ENCODE measurements at regions not wholly inside any gene's neighbourhood (a gene's known extent, or its start where the extent isn't known, plus 50 kb on each side); places are given as distances from the start of the nearest gene placed in this dataset.
"Not testable (repeated sequence)": the region's sequence is repeated elsewhere in the genome, so short reads cannot be mapped to it uniquely, and the experiment has no call there.

GRCh38 chr13:55159765-55160164 lies 1981.0 kb upstream of the PRR20A start:
- Mint-ChIP-seq H3K4me3 (no peak overlapping the region), H3K9me3 (peaks cover 3% of the 10 kb centered on the region), H3K27me3 (no peaks in the 10 kb centered on the region), H3K27ac (no peak overlapping the region), H3K36me3 (no peaks in the 10 kb centered on the region), H3K4me1 (no peaks in the 10 kb centered on the region)
- no peak for ATAC-seq

GRCh38 chr13:55160867-55161266 lies 1979.9 kb upstream of the PRR20A start:
- no peaks in the 10 kb centered on the region for H3K4me1 Mint-ChIP-seq
- no peaks in the 10 kb centered on the region for H3K36me3 Mint-ChIP-seq
- no peak overlapping the region for H3K27ac Mint-ChIP-seq
- H3K27me3 Mint-ChIP-seq = no peaks in the 10 kb centered on the region
- no peak for ATAC-seq
- H3K4me3 Mint-ChIP-seq = no peak overlapping the region
- H3K9me3 Mint-ChIP-seq = peaks cover 7% of the 10 kb centered on the region

- H3K27ac Mint-ChIP-seq, H3K36me3 Mint-ChIP-seq, ATAC-seq, H3K27me3 Mint-ChIP-seq, H3K4me3 Mint-ChIP-seq, H3K4me1 Mint-ChIP-seq: not testable (repeated sequence)
- H3K9me3 Mint-ChIP-seq = peaks cover 15% of the 10 kb centered on the region
Observed at GRCh38 chr13:55178582-55178981, 1962.1 kb upstream of the PRR20A start.

DNA sequence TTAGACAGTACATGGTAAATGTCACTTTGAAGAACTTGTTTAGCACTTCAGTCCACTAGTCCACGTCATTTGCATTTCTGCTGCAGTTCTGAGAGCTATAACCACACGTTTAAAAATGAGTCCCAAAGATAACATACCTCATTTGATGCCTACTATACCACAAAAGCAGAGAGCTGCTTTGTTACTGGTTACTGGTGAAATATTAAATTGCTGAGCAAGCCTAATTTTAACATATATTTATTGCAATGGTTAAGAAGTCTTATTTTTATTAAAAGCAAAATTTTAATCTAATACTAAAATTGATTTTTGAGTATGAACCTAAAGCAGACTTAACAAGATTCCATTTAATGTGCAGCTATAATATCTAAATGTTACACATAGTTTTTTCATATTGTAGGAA lies 1949.7 kb upstream of the PRR20A start:
- Mint-ChIP-seq H3K4me3 (no peak overlapping the region), H3K4me1 (no peaks in the 10 kb centered on the region), H3K9me3 (no peaks in the 10 kb centered on the region), H3K27me3 (no peaks in the 10 kb centered on the region), H3K27ac (no peak overlapping the region), H3K36me3 (no peaks in the 10 kb centered on the region)
- no peak for ATAC-seq

DNA sequence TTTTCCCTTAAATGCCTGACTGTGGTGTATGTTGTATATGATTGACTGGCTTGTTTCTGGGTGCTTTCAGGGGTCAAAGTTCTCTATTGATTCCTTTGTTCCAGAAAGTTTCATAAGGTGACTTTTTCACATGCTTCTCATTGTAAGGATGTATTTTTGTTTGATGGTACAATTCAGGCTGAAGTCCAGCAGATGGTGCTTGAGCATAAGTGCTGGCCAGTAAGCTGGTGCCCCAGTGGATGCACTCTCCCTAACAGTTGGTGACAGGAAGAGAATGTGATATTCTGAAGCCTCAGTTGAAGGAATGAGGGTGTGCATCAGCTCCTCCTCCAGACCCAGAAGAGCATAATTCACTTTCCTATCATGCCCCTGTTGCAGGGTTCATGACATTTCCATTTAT lies 1941.6 kb upstream of the PRR20A start:
- Mint-ChIP-seq H3K36me3 (no peaks in the 10 kb centered on the region), H3K4me3 (no peak overlapping the region), H3K9me3 (peaks cover 8% of the 10 kb centered on the region), H3K27me3 (no peaks in the 10 kb centered on the region), H3K27ac (no peak overlapping the region), H3K4me1 (no peaks in the 10 kb centered on the region)
- no peak for ATAC-seq

GRCh38 chr13:55214841-55215345 lies 1925.8 kb upstream of the PRR20A start:
- no peak overlapping the region for H3K4me3 Mint-ChIP-seq
- no peak overlapping the region for H3K27ac Mint-ChIP-seq
- H3K9me3 Mint-ChIP-seq = no peaks in the 10 kb centered on the region
- no peaks in the 10 kb centered on the region for H3K36me3 Mint-ChIP-seq
- H3K27me3 Mint-ChIP-seq = no peaks in the 10 kb centered on the region
- ATAC-seq = no peak
- H3K4me1 Mint-ChIP-seq = no peaks in the 10 kb centered on the region

DNA sequence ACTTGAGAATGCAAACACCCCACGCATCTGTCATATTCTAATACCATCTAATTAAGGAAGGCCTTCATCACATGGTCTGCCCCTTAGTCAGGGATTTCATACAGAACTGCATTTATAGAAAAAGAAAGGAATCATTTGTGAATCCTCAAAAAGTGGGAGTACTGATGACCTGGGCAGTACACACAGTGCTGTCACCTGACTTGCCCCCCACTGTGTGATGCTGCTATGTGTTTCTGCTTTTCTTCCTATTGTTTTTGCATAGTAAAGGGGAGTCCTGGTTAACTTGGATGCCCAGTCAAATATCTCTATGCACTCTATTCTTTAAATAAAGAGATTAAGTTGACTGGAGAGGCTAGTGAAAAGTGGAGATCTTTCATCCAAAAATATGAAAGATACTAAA lies 1921.2 kb upstream of the PRR20A start:
- no peaks in the 10 kb centered on the region for H3K9me3 Mint-ChIP-seq
- no peaks in the 10 kb centered on the region for H3K27me3 Mint-ChIP-seq
- H3K27ac Mint-ChIP-seq = no peak overlapping the region
- H3K4me3 Mint-ChIP-seq = no peak overlapping the region
- ATAC-seq = no peak
- no peaks in the 10 kb centered on the region for H3K36me3 Mint-ChIP-seq
- no peaks in the 10 kb centered on the region for H3K4me1 Mint-ChIP-seq

- Mint-ChIP-seq H3K9me3 (peaks cover 4% of the 10 kb centered on the region), H3K4me1 (no peaks in the 10 kb centered on the region), H3K4me3 (no peak overlapping the region), H3K36me3 (no peaks in the 10 kb centered on the region), H3K27me3 (no peaks in the 10 kb centered on the region), H3K27ac (no peak overlapping the region)
- no peak for ATAC-seq
Observed at GRCh38 chr13:55229906-55230569, 1910.7 kb upstream of the PRR20A start.

DNA sequence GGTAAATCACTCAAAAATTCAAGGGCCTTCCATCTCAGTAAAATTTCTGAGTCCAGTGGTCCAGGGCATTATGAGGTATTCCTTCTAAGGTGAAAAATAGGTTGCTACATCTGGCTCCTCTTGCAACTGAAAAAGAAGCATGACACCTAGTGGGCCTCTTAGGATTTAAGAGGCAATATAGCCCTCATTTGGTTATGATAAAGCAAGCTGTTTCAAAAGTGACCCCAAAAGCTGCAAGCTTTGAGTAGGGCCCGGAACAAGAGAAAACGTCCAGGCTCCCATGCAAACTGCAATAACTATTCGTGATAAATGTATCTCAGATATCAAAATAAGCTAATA lies 1910.2 kb upstream of the PRR20A start:
- H3K27me3 Mint-ChIP-seq = no peaks in the 10 kb centered on the region
- ATAC-seq = no peak
- no peaks in the 10 kb centered on the region for H3K36me3 Mint-ChIP-seq
- H3K4me3 Mint-ChIP-seq = no peak overlapping the region
- no peaks in the 10 kb centered on the region for H3K4me1 Mint-ChIP-seq
- peaks cover 4% of the 10 kb centered on the region for H3K9me3 Mint-ChIP-seq
- no peak overlapping the region for H3K27ac Mint-ChIP-seq

DNA sequence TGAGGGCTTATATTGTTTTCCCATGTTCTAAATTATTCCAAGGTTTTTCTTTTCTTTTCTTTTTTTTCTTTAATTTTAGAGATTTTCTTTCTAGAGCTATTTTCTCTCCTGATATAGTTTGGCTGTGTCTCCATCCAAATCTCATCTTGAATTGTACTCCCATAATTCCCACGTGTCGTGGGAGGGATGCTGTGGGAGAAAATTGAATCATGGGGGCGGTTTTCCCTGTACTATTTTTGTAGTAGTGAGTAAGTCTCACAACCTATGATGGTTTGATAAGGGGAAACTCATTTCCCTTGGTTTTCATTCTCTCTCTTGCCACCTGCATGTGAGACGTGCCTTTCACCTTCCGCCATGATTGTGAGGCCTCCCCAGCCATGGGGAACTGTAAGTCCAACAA lies 1906.4 kb upstream of the PRR20A start:
- Mint-ChIP-seq H3K36me3 (no peaks in the 10 kb centered on the region), H3K27ac (no peak overlapping the region), H3K4me3 (no peak overlapping the region), H3K9me3 (peaks cover 4% of the 10 kb centered on the region), H3K4me1 (no peaks in the 10 kb centered on the region), H3K27me3 (no peaks in the 10 kb centered on the region)
- ATAC-seq = no peak

DNA sequence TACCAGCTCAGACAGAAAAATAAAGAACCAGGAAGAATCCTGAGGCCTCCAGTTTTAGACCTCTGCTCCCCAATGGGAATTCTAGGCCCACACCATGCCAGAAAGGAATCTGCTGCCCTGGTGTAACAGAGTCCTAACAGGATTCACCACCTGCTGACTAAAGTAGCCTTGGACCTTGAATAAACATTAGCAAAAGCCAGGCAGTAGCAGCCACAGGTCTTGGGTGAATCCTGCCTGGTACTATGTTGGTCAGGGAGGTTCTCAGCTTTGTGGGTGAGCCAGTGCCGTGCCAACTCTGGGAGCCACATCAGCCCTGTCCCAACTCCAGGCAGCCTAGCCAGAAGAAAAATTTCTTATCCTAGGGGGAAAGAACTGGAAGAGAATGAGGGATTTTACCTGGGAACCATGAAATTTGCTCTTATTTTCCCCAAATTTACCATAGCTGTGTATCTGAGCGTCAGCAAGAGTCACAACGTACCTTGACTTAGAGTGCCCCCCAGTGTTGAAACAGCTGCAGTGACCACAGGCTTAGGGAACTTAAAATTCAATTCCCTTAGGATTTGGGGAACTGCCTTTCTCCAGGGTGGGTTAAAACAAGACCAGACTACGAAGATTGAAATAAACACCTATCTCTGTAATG lies 1895.6 kb upstream of the PRR20A start:
- no peaks in the 10 kb centered on the region for H3K4me1 Mint-ChIP-seq
- H3K4me3 Mint-ChIP-seq = no peak overlapping the region
- no peaks in the 10 kb centered on the region for H3K27me3 Mint-ChIP-seq
- no peak overlapping the region for H3K27ac Mint-ChIP-seq
- ATAC-seq = no peak
- H3K9me3 Mint-ChIP-seq = peaks cover 15% of the 10 kb centered on the region
- H3K36me3 Mint-ChIP-seq = no peaks in the 10 kb centered on the region

- Mint-ChIP-seq H3K27me3 (no peaks in the 10 kb centered on the region), H3K9me3 (peaks cover 10% of the 10 kb centered on the region), H3K4me1 (no peaks in the 10 kb centered on the region), H3K27ac (no peak overlapping the region), H3K36me3 (no peaks in the 10 kb centered on the region), H3K4me3 (no peak overlapping the region)
- no peak for ATAC-seq
Observed at GRCh38 chr13:55255236-55255635, 1885.5 kb upstream of the PRR20A start.

DNA sequence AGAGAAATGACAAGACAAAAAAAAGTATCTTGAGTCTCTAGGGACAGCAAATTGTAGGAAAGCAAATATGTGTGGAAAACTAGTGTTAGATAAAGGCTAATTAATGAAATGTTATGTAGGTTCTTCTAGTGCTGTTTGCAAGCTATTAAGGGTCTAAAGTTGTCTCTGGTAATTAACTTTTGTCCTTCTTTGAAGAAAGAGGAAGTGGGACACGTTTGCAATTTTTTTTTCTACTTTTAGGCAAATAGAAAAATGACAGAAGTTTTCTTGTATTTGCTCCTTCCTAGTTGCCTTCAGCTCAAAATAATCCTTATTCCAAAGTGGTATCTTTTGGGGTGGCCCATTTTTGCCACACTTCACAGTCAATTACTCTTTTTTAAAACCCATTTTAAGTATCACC lies 1877.7 kb upstream of the PRR20A start:
- Mint-ChIP-seq H3K27me3 (no peaks in the 10 kb centered on the region), H3K4me1 (no peaks in the 10 kb centered on the region), H3K36me3 (no peaks in the 10 kb centered on the region), H3K4me3 (no peak overlapping the region), H3K9me3 (peaks cover 3% of the 10 kb centered on the region), H3K27ac (no peak overlapping the region)
- ATAC-seq = no peak

DNA sequence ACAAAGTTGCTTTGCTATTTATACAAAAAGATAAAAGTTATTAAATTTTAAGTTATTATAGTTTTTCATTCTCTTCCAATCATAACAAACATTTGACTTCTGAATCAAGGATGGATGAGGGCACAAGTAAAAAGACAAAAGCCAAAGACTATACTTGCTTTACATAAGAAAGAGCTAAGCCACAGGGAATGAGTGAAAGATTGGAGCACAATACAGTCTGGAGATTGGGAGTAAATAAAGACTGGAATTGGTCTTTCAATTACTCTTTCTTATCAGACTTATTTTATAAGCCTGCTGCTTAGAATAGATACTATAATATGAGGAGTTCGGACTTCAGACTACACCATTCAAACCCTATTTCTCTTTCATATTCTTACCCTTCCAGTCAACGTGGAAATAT lies 1874.1 kb upstream of the PRR20A start:
- no peaks in the 10 kb centered on the region for H3K4me1 Mint-ChIP-seq
- H3K4me3 Mint-ChIP-seq = no peak overlapping the region
- no peak for ATAC-seq
- no peaks in the 10 kb centered on the region for H3K36me3 Mint-ChIP-seq
- no peaks in the 10 kb centered on the region for H3K27me3 Mint-ChIP-seq
- peaks cover 6% of the 10 kb centered on the region for H3K9me3 Mint-ChIP-seq
- no peak overlapping the region for H3K27ac Mint-ChIP-seq

- Mint-ChIP-seq H3K4me1 (no peaks in the 10 kb centered on the region), H3K36me3 (no peaks in the 10 kb centered on the region), H3K4me3 (no peak overlapping the region), H3K27me3 (no peaks in the 10 kb centered on the region), H3K27ac (no peak overlapping the region), H3K9me3 (peaks cover 16% of the 10 kb centered on the region)
- no peak for ATAC-seq
Observed at GRCh38 chr13:55298201-55298600, 1842.5 kb upstream of the PRR20A start.

DNA sequence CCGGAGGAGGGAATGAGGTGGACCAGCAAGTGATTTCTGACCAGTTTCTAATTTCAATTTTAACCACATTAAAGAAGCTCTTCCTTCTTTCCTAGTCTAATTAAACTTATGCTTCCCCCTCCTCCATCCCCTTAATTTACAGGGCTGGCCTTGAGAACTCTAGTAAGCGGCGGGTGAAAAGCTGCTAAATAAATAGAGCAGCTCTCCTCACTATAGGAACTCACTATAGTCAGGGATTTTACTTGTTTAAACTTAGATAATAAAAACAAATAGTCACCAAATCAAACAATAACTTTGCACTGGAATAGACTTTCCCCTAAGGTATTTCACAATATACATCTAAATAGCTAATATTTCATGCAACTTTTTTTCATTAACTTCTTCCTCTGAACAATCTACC lies 1838.2 kb upstream of the PRR20A start:
- ATAC-seq = no peak
- Mint-ChIP-seq H3K27ac (no peak overlapping the region), H3K4me1 (no peaks in the 10 kb centered on the region)

More for the DNA sequence above, 1838.2 kb upstream of the PRR20A start:
- H3K36me3 Mint-ChIP-seq = no peaks in the 10 kb centered on the region
- H3K4me3 Mint-ChIP-seq = no peak overlapping the region
- no peaks in the 10 kb centered on the region for H3K27me3 Mint-ChIP-seq
- peaks cover 9% of the 10 kb centered on the region for H3K9me3 Mint-ChIP-seq
